ENCODE measurements at regions not wholly inside any gene's neighbourhood (a gene's known extent, or its start where the extent isn't known, plus 50 kb on each side); places are given as distances from the start of the nearest gene placed in this dataset.

GRCh38 chr10:111650088-111650487, 533.5 kb downstream of the GPAM start:
- TF ChIP-seq POLR2AphosphoS5 (IDR thresholded peaks at IDR 0.05; ENCODE audit: low read length) (no peak), BRCA1 (IDR thresholded peaks at IDR 0.05; ENCODE audit: low read depth, low read length) (no peak), CTCF (IDR thresholded peaks at IDR 0.05 in 2 of 3, conservative IDR thresholded peaks at IDR 0.05 in 1 of 3; ENCODE audit: control insufficient read depth in 2 of 3, extremely low read depth in 1 of 3, insufficient read depth in 1 of 3, low read depth in 3 of 3, low read length in 3 of 3) (no peak), POLR2A (IDR thresholded peaks at IDR 0.05; ENCODE audit: low read depth, low read length) (no peak), HDAC2 (IDR thresholded peaks at IDR 0.05) (no peak)
